GM20431 (cell line): ENCODE measurements at regions not wholly inside any gene's neighbourhood (a gene's known extent, or its start where the extent isn't known, plus 50 kb on each side); places are given as distances from the start of the nearest gene placed in this dataset.

Source experiments
- in situ Hi-C: fragments of 300-500 bp; cut with MseI, MboI; formaldehyde crosslinking; loops from one replicate; pipeline ENCODE4 v1.15.0; 2020; ENCODE audit warnings: low sequenced_read_pairs; ENCODE audit not compliant: unreplicated experiment

- in situ Hi-C loops, result no loop called here
These were observed 321.5 kb upstream of the ZNF32 start for GRCh38 chr10:43970018-43970698.

GRCh38 chr10:43969506-43969905 lies 320.8 kb upstream of the ZNF32 start:
- in situ Hi-C loops, result no loop called here

- in situ Hi-C loops, result no loop called here
These were observed 320.3 kb upstream of the ZNF32 start for GRCh38 chr10:43968961-43969360.

GRCh38 chr10:43968076-43968475 lies 319.4 kb upstream of the ZNF32 start:
- in situ Hi-C loops, result no loop called here

- in situ Hi-C loops, result no loop called here
These were observed 317.9 kb upstream of the ZNF32 start for GRCh38 chr10:43966571-43966965.

- in situ Hi-C loops, result no loop called here
These were observed 317.4 kb upstream of the ZNF32 start for GRCh38 chr10:43965918-43966570.

DNA sequence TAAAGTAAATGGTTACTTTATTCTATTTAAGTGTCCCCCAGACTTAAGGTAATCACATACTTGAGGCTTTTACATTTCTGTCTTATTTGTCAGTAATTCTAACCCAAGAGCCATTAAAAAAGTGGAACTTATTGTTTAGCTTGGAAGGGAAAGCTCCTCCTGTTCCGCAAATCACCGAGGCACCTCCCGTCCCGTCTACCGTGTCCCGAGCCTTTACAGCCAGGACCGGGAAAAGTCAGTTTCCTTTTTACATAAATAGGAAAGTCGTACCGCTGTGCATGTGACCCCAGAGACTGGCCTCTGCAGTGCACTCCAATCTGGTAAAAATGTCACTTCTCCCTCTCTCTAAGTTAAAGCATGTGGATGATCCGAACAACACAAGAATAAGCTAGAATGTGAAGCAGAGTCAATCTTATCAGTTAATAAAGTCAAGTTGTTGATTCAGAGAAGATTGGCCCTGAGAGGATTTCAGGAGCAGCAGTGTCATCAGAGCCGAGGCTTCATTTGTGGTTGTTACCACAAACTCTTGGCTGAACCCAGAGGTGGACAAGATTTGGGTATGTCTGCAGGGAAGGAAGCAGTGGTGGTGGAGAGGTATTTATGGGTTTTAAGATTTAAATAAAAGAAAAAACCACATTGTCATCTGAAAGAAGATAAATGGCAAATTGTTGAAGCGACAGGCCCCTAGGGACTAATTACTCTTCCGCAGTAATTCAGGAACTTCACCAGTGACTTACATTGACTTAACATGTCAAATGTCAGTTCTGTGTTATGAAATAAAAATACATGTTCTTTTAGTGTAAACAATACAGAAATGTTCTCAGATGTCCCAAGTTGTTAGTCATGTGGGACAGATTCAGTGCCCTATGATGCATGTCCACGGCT lies 316.6 kb upstream of the ZNF32 start:
- in situ Hi-C loops, result no loop called here

GRCh38 chr10:43964486-43964885 lies 315.8 kb upstream of the ZNF32 start:
- in situ Hi-C loops, result no loop called here

DNA sequence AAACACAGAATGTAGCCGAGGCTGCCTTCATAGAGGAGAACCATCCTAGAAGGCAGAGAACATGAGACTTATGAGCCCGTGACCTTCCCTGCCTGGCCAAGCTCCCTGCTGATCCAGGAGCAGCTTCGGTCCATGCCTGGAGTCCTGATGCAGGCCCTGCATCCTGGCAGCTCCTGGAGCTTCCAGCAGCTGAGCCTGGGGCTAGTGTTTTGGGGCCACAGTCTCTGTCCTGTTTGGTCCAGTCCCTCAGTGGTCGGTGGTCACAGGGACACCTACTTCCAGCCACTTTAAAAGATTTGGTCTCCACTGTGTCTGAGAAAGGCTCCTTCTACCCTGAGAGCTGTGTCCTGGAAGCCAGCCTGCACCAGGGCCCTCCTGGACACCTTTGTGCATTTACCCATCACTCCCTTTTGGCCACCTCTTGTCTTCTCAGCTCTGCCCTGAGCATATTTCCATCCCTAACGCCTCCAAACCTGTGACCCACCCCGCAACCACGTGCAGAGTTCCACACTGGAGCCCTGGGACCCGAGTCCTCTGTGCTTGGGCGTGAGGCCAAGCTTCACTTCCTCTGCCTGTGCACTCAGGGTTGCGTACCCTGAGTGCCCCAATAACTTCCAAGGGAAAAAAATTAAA lies 315.2 kb upstream of the ZNF32 start:
- in situ Hi-C loops, result no loop called here

GRCh38 chr10:43963379-43963778 lies 314.7 kb upstream of the ZNF32 start:
- in situ Hi-C loops, result no loop called here

GRCh38 chr10:43962346-43963191 lies 313.9 kb upstream of the ZNF32 start:
- in situ Hi-C loops, result no loop called here

DNA sequence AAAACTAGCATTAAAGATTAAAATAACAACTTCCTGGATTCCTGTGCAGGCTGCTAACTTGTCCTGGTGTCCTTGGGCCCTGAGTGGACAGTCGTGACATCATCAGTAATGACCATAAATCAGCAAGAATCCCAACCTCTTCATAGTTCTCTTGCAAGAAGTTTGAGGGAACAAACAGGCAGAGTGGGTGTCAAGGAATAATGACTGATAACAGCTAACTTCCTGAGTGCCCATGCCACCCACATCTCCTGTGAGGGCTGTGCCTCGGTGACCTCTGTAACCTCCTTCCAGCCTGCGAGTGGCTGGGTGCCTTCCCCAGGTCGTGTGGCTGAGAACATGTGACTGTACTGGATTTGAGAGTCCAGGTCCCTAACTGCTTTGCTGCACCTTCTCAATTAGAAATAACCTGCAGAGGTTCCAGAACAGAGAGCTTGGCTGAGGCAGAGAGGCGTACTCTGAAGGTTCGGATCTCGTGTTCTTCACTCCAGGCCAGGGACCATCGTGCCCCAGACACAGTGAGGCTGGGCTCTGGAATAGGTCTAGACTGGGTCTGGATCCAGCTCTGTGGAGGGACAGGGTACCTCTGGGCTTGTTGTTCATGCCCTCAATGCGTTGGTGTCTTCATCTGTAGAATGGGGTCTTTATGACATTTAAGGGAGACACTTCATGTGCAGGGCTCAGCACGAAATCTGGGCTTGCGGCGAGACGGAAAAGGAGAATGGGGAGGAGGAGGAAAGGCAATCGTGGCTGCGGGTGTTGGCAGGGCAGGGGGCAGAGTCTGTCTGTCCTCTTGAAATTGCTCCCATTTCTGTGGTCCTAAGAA lies 313.1 kb upstream of the ZNF32 start:
- in situ Hi-C loops, result no loop called here

- in situ Hi-C loops, result no loop called here
These were observed 312.3 kb upstream of the ZNF32 start for GRCh38 chr10:43960981-43961380.

DNA sequence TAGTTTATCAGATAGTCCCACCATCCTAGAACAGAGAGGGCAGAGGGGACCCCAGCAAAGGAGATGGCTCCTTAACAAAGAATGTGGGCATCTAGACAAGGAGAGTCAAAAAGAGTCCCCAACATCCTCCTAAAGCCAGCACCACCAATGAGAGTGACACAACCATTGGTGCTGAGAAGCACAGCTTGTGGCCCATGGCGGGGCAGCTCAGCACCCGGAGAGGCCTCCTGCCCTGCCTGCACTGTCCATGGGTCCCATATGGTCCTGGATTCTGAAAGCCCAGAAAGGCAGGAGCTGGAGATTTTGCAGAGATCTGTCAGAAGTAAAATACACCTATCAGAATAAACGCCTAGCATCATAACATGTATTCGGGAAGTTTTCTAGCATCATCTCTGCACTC lies 311.8 kb upstream of the ZNF32 start:
- in situ Hi-C loops, result no loop called here

DNA sequence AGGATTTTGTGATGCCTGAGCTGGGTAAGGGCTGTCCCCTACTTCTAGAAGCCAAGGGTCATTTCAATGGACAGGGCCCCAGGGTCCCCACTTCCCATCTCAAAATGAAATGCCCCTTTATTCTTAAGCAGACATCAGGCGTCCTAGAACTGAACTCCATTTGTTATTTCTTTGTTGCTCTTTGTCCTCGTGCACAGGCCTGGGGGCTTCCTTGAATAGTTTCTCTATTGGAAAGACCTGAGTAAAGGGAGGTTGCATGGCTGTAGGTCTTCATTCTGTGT lies 311.4 kb upstream of the ZNF32 start:
- in situ Hi-C loops, result no loop called here

GRCh38 chr10:43959364-43960134 lies 310.9 kb upstream of the ZNF32 start:
- in situ Hi-C loops, result no loop called here

GRCh38 chr10:43958964-43959363 lies 310.3 kb upstream of the ZNF32 start:
- in situ Hi-C loops, result no loop called here

GRCh38 chr10:43958071-43958432 lies 309.4 kb upstream of the ZNF32 start:
- in situ Hi-C loops, result no loop called here
